ENCODE measurements at regions not wholly inside any gene's neighbourhood (a gene's known extent, or its start where the extent isn't known, plus 50 kb on each side); places are given as distances from the start of the nearest gene placed in this dataset.
"Not testable (repeated sequence)": the region's sequence is repeated elsewhere in the genome, so short reads cannot be mapped to it uniquely, and the experiment has no call there.

DNA sequence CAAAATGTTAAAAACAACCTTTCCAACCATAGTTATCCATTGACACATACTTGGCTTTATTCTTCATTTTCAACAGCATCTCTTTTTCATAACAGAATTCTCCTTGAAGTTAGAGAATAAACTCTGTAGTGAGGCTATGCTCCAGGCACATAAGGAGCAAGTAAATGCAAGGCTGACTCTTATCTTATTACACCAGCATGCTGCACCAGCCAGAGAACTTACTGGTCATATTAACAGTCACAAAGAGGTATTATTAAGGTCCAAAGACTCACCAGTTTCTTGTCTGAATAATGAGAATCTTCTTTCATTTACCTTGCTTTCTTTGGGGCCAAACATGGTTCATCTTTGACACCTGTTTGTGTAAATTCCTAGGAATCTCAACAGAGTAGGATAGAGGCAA lies 71.3 kb upstream of the IVNS1ABP start:
- DNase-seq: no peak
- no peak overlapping the region for H3K4me3 ChIP-seq
- H3K36me3 ChIP-seq: no peaks in the 10 kb centered on the region
- intact Hi-C loops (cut with DNase I): no loop called here
- H3K4me1 ChIP-seq: no peaks in the 10 kb centered on the region
- H3K9me3 ChIP-seq: no peaks in the 10 kb centered on the region
- H3K27me3 ChIP-seq: no peaks in the 10 kb centered on the region
- H3K27ac ChIP-seq: no peak overlapping the region
- TF ChIP-seq EP300 (IDR thresholded peaks at IDR 0.05) (no peak), POLR2AphosphoS5 (IDR thresholded peaks at IDR 0.05) (no peak), POLR2A (IDR thresholded peaks at IDR 0.05) (no peak), CTCF (IDR thresholded peaks at IDR 0.05) (no peak)

DNA sequence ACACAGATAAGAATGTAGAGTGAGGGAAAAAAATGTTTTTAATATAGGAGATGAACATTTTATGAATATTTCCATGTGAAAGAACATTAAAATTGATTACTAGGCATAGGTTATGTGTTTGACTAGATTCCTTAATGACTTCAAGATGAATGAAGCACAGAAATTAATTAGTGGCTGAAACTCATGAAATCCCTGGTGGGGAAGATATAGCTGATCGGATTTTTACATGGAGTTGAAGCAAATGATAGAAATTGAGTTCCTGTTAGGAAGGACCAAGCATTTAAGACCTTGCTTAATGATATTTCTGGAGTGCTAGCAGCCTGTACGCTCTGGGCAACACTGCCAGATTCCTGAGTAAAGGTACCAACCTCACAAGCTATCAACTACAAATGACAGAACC lies 68.9 kb upstream of the IVNS1ABP start:
- TF ChIP-seq EP300 (IDR thresholded peaks at IDR 0.05): no peak
- no peak for TF ChIP-seq POLR2AphosphoS5 (IDR thresholded peaks at IDR 0.05)
- no peak for TF ChIP-seq CTCF (IDR thresholded peaks at IDR 0.05)
- TF ChIP-seq POLR2A (IDR thresholded peaks at IDR 0.05): no peak
- Histone ChIP-seq H3K4me3 (no peak overlapping the region), H3K9me3 (no peaks in the 10 kb centered on the region), H3K27ac (no peak overlapping the region), H3K4me1 (no peaks in the 10 kb centered on the region), H3K27me3 (no peaks in the 10 kb centered on the region), H3K36me3 (no peaks in the 10 kb centered on the region)
- no peak for DNase-seq
- WGBS, 2 donors: 93 to 94% methylated on average over 2 of the region's 2 CpGs
- intact Hi-C loops (cut with DNase I): no loop called here

DNA sequence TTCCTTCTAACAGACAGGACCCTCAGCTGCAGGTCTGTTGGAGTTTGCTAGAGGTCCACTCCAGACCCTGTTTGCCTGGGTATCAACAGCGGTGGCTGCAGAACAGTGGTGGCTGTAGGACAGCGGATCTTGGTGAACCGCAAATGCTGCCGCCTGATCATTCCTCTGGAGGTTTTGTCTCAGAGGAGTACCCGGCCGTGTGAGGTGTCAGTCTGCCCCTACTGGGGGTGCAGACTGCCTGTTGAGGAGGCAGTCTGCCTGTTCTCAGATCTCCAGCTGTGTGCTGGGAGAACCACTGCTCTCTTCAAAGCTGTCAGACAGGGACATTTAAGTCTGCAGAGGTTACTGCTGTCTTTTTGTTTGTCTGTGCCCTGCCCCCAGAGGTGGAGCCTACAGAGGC lies 66.8 kb upstream of the IVNS1ABP start:
- H3K4me3 ChIP-seq; H3K27ac ChIP-seq; H3K27me3 ChIP-seq; H3K9me3 ChIP-seq; H3K4me1 ChIP-seq; intact Hi-C loops (cut with DNase I); DNase-seq; H3K36me3 ChIP-seq: not testable (repeated sequence)
- 81 to 90% methylated on average over 6 of the region's 6 CpGs for WGBS, 2 donors

- DNase-seq: no peak
- Histone ChIP-seq H3K36me3 (no peaks in the 10 kb centered on the region), H3K27me3 (no peaks in the 10 kb centered on the region), H3K4me3 (no peak overlapping the region), H3K9me3 (no peaks in the 10 kb centered on the region), H3K27ac (no peak overlapping the region), H3K4me1 (no peaks in the 10 kb centered on the region)
- intact Hi-C loops (cut with DNase I): no loop called here
- no peak for TF ChIP-seq POLR2AphosphoS5 (IDR thresholded peaks at IDR 0.05)
- WGBS, 2 donors: 95 to 96% methylated on average over 3 of the region's 3 CpGs
These were observed 60.8 kb upstream of the IVNS1ABP start for GRCh38 chr1:185377831-185378230.

DNA sequence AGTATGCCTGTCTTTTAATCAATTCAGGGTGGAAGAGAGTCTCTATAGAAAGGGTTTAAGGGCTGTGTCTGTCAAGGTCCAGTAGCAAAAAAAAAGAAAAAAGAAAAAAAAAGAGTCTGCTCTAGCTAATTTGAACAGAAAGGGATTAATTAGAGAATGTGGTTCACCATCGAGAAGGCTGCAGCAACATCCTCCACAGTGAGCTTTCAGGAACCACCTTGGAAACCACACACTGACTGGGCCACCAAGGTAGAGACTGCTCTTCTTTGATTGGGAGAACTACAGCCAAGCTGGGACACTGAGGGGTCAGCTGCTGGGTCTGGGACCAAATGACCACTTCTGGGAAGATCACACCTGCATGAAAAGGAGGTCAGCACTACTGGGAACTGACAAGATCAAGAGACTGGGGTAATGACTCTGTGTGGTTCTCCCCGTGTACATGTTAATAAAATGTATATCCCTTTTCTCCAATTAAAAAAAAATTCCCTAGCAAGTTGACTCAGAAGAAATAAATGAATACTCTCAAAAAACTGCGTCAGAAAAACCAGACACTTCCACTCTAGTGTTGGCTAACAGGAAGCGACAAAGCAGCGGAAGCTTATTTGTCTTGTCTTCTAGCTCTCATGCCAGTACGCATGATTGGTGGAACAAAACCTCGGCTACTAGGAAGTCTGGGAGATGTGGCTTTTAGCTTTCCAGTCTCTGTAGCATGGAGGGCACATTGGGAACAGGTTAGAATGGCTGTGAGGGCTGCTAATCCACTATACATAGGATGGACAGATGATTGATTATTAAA lies 60.0 kb upstream of the IVNS1ABP start:
- Histone ChIP-seq H3K4me3 (no peak overlapping the region), H3K4me1 (no peaks in the 10 kb centered on the region), H3K27ac (peak overlapping the region in 1 of 4 donors; percentile 43), H3K36me3 (no peaks in the 10 kb centered on the region), H3K27me3 (no peaks in the 10 kb centered on the region), H3K9me3 (no peaks in the 10 kb centered on the region)
- intact Hi-C loops (cut with DNase I): no loop called here
- no peak for TF ChIP-seq EP300 (IDR thresholded peaks at IDR 0.05)
- TF ChIP-seq POLR2AphosphoS5 (IDR thresholded peaks at IDR 0.05): peak in 1 of 4 donors; percentile 23
- WGBS, 2 donors: 79 to 88% methylated on average over 7 of the region's 7 CpGs
- DNase-seq: no peak

DNA sequence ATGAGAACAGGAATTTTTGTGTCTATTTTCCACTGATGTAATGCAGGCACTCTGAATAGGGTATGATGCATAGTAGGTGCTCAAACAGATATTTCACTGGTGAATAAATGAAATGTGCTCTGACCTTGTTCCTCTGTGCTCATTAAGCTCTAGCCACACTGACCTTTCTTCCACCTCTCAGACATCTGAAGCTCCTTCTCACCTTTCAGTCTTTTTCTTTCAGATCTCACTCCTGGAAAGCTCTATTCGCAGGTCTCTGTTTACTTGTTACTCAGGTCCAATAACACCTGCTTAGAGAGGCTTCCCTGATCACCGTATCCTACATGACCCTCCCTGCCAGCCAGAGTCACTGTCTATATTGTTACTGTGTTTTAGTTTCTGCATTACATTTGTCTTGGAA lies 59.2 kb upstream of the IVNS1ABP start:
- Histone ChIP-seq H3K27me3 (no peaks in the 10 kb centered on the region), H3K36me3 (no peaks in the 10 kb centered on the region), H3K9me3 (no peaks in the 10 kb centered on the region), H3K27ac (peak overlapping the region in 1 of 4 donors; percentile 23), H3K4me3 (no peak overlapping the region), H3K4me1 (no peaks in the 10 kb centered on the region)
- DNase-seq: no peak
- 18 to 69% methylated on average over 2 of the region's 2 CpGs for WGBS, 2 donors
- intact Hi-C loops (cut with DNase I): no loop called here
- TF ChIP-seq POLR2A (IDR thresholded peaks at IDR 0.05) (no peak), POLR2AphosphoS5 (IDR thresholded peaks at IDR 0.05) (no peak), CTCF (IDR thresholded peaks at IDR 0.05) (no peak), EP300 (IDR thresholded peaks at IDR 0.05) (no peak)

Data from sigmoid colon (tissue), 6 donors.